ENCODE measurements at regions not wholly inside any gene's neighbourhood (a gene's known extent, or its start where the extent isn't known, plus 50 kb on each side); places are given as distances from the start of the nearest gene placed in this dataset.

GRCh38 chr21:33132054-33132453 lies 62.1 kb downstream of the OLIG1 start:
- H3K27ac ChIP-seq (ENCODE audit: low read depth in 1 of 2, low read length in 2 of 2), result no peak overlapping the region
- H3K9ac ChIP-seq (ENCODE audit: low read depth in 1 of 2, low read length in 2 of 2), result no peak overlapping the region
- TF ChIP-seq CTCF (IDR thresholded peaks at IDR 0.05; ENCODE audit: low read depth, low read length, missing input control) (peak; percentile 36), HNF4G (IDR thresholded peaks at IDR 0.05) (no peak), RAD21 (IDR thresholded peaks at IDR 0.05) (peak; percentile 27 to 57), RXRA (IDR thresholded peaks at IDR 0.05) (no peak)
- TF ChIP-seq, protein P1, sequence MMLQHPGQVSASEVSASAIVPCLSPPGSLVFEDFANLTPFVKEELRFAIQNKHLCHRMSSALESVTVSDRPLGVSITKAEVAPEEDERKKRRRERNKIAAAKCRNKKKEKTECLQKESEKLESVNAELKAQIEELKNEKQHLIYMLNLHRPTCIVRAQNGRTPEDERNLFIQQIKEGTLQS (IDR thresholded peaks at IDR 0.05), result no peak
- no peak overlapping the region for H3K4me3 ChIP-seq (ENCODE audit: low read depth in 1 of 3, low read length in 3 of 3)
- no peaks in the 10 kb centered on the region for H3K36me3 ChIP-seq (ENCODE audit: control insufficient read depth in 4 of 4, insufficient read depth in 3 of 4, low read depth in 1 of 4, low read length in 3 of 4)
- peaks cover 0 to 5% (median 3%) of the 10 kb centered on the region in 4 donors for H3K4me1 ChIP-seq (ENCODE audit: control insufficient read depth in 4 of 4, insufficient read depth in 4 of 4, low read length in 3 of 4)
- no peak for DNase-seq (ENCODE audit: low spot score)
- no peaks in the 10 kb centered on the region for H3K9me3 ChIP-seq (ENCODE audit: control insufficient read depth in 4 of 4, low read length in 3 of 4)
- WGBS, result 80% methylated on average over 3 of the region's 3 CpGs
- H3K27me3 ChIP-seq (ENCODE audit: control insufficient read depth in 4 of 4, insufficient read depth in 4 of 4, low read length in 3 of 4), result peaks cover 0 to 15% (median 0%) of the 10 kb centered on the region in 4 donors

GRCh38 chr21:33133892-33134291 lies 64.0 kb downstream of the OLIG1 start:
- 45% methylated on average over 6 of the region's 6 CpGs for WGBS
- TF ChIP-seq RXRA (IDR thresholded peaks at IDR 0.05) (no peak), HNF4A (conservative IDR thresholded peaks at IDR 0.05) (no peak), REST (IDR thresholded peaks at IDR 0.05) (no peak), GABPA (IDR thresholded peaks at IDR 0.05 in 1 of 2, conservative IDR thresholded peaks at IDR 0.05 in 1 of 2) (no peak), EGR1 (IDR thresholded peaks at IDR 0.05; ENCODE audit: low read depth in 2 of 2) (no peak), CTCF (IDR thresholded peaks at IDR 0.05; ENCODE audit: low read depth, low read length, missing input control) (no peak), NR2F2 (IDR thresholded peaks at IDR 0.05) (no peak), RAD21 (IDR thresholded peaks at IDR 0.05) (no peak), SP1 (IDR thresholded peaks at IDR 0.05) (no peak), FOXA1 (IDR thresholded peaks at IDR 0.05) (no peak)
- TF ChIP-seq, protein P1 (IDR thresholded peaks at IDR 0.05), result no peak
- DNase-seq (ENCODE audit: low spot score), result no peak
- Histone ChIP-seq H3K27me3 (ENCODE audit: control insufficient read depth in 4 of 4, insufficient read depth in 4 of 4, low read length in 3 of 4) (peaks cover 0 to 8% (median 0%) of the 10 kb centered on the region in 4 donors), H3K4me3 (ENCODE audit: low read depth in 1 of 3, low read length in 3 of 3) (no peak overlapping the region), H3K9me3 (ENCODE audit: control insufficient read depth in 4 of 4, low read length in 3 of 4) (no peaks in the 10 kb centered on the region), H3K9ac (ENCODE audit: low read depth in 1 of 2, low read length in 2 of 2) (no peak overlapping the region), H3K27ac (ENCODE audit: low read depth in 1 of 2, low read length in 2 of 2) (no peak overlapping the region), H3K4me1 (ENCODE audit: control insufficient read depth in 4 of 4, insufficient read depth in 4 of 4, low read length in 3 of 4) (no peaks in the 10 kb centered on the region), H3K36me3 (ENCODE audit: control insufficient read depth in 4 of 4, insufficient read depth in 3 of 4, low read depth in 1 of 4, low read length in 3 of 4) (no peaks in the 10 kb centered on the region)

All from liver (tissue), 8 donors.